K562 (cell line): ENCODE measurements at regions not wholly inside any gene's neighbourhood (a gene's known extent, or its start where the extent isn't known, plus 50 kb on each side); places are given as distances from the start of the nearest gene placed in this dataset.

Source experiments
- ATAC-seq: fragments of 200-7000 bp; cut with Tn5 transposase; 3 replicates; pipeline ENCODE4 v1.9.1; 2020; ENCODE audit warnings: moderate library complexity
- BruUV-seq: library from RNA; stranded (reverse); fragments of 400-500 nt; replicated peaks from 2 replicates; lab custom pipeline; 2021; lab: Mats Ljungman, UMichigan
- CTCF ChIA-PET: fragments of 300-600 bp; formaldehyde crosslinking; extraction: SDS; loops from one replicate; lab custom pipeline; 2021; ENCODE audit warnings: low intra/inter-chr PET ratio; lab: Yijun Ruan, JAX
- POLR2A ChIA-PET: fragments of 300-600, 350-650 bp; sonication (Branson Sonifier 250); formaldehyde crosslinking; extraction: SDS; loops from one replicate; lab custom pipeline; 2021; ENCODE audit warnings: antibody characterized with exemption, inconsistent platforms; lab: Yijun Ruan, JAX
- DNase-seq, 4 experiments: peaks; one replicate each; pipeline versions ENCODE4 v3.0.0 to v3.0.0-alpha.2; 2011 to 2018; ENCODE audit warnings: low spot score in 3 of 4, mixed read lengths in 3 of 4; ENCODE audit errors: extremely low read depth in 1 of 4
- FAIRE-seq: peaks from 2 replicates; lab custom pipeline; 2011; peaks lifted over from hg19 to GRCh38; lab: Jason Lieb, UNC
- H2AFZ ChIP-seq: 2 replicates; pipeline ENCODE4 v1.6.0; 2011; ENCODE audit warnings: low read depth, low read length, control low read depth, inconsistent platforms
- H3K27ac ChIP-seq: fragments of 200-600 bp; 3 replicates; pipeline ENCODE4 v1.8.0; 2011; ENCODE audit warnings: low read depth, mild to moderate bottlenecking, control low read depth, inconsistent platforms, low read length, moderate library complexity, mixed read lengths; ENCODE audit errors: extremely low read depth
- H3K27me3 ChIP-seq, 2 experiments: fragments of 300-600 bp in 1 of 2; 2 replicates in 1 of 2; 3 replicates in 1 of 2; pipeline versions ENCODE4 v1.6.0 to v1.8.0; 2011; ENCODE audit warnings: inconsistent platforms in 2 of 2, low read length in 2 of 2, mild to moderate bottlenecking in 1 of 2, mixed read lengths in 1 of 2, moderate library complexity in 1 of 2; ENCODE audit not compliant: control insufficient read depth in 2 of 2, insufficient read depth in 2 of 2
- H3K36me3 ChIP-seq: fragments of 300-600 bp; 3 replicates; pipeline ENCODE4 v1.8.0; 2011; ENCODE audit warnings: mild to moderate bottlenecking, low read length, inconsistent platforms; ENCODE audit not compliant: control insufficient read depth, insufficient read depth
- H3K4me1 ChIP-seq, 2 experiments: fragments of 200-600 bp in 1 of 2; replicated peaks in 1 of 2; 2 replicates in 1 of 2; 3 replicates in 1 of 2; pipeline versions ENCODE4 v1.5.1 to v1.8.0; 2011; ENCODE audit warnings: inconsistent platforms in 2 of 2, low read length in 2 of 2, mild to moderate bottlenecking in 1 of 2, mixed read lengths in 1 of 2, moderate library complexity in 1 of 2; ENCODE audit not compliant: control insufficient read depth in 2 of 2, insufficient read depth in 2 of 2
- H3K4me2 ChIP-seq: 2 replicates; pipeline ENCODE4 v1.6.1; 2011; ENCODE audit warnings: low read length, control low read depth, inconsistent platforms, mixed read lengths; ENCODE audit not compliant: insufficient read depth
- H3K4me3 ChIP-seq: fragments of 200-600 bp; sonication (generic), shearing (Covaris generic); 2 replicates; pipeline ENCODE4 v1.5.1; 2016; ENCODE audit warnings: control low read depth, inconsistent platforms
- H3K79me2 ChIP-seq: fragments of 200-600 bp; 3 replicates; pipeline ENCODE4 v1.8.0; 2011; ENCODE audit warnings: low read length, inconsistent platforms; ENCODE audit not compliant: control insufficient read depth, insufficient read depth
- H3K9ac ChIP-seq, 2 experiments: 2 replicates each; pipeline versions ENCODE4 v1.6.0 to v1.6.1; 2011; ENCODE audit warnings: low read depth in 2 of 2, low read length in 2 of 2, control low read depth in 1 of 2, inconsistent platforms in 1 of 2, mild to moderate bottlenecking in 1 of 2, mixed read lengths in 1 of 2; ENCODE audit not compliant: insufficient read depth in 1 of 2
- H3K9me1 ChIP-seq: one replicate; pipeline ENCODE4 v1.6.0; 2011; ENCODE audit warnings: inconsistent platforms, mild to moderate bottlenecking, low read length, moderate library complexity; ENCODE audit not compliant: control insufficient read depth, insufficient read depth
- H3K9me3 ChIP-seq: replicated peaks from 2 replicates; pipeline ENCODE4 v1.5.1; 2011; ENCODE audit warnings: low read depth, low read length, inconsistent platforms; ENCODE audit not compliant: control insufficient read depth, insufficient read depth
- H4K20me1 ChIP-seq: replicated peaks from 2 replicates; pipeline ENCODE4 v1.6.1; 2011; ENCODE audit warnings: low read length, inconsistent platforms, mixed read lengths; ENCODE audit not compliant: control insufficient read depth, insufficient read depth
- CBFB ChIP-seq: sonication (generic); formaldehyde crosslinking; IDR thresholded peaks from 2 replicates; pipeline ENCODE4 v1.4.0; 2020; ENCODE audit warnings: mild to moderate bottlenecking, missing genetic modification reagents
- ELF2 ChIP-seq: fragments of 250-450 bp; sonication (Bioruptor Pico); IDR thresholded peaks from 2 replicates; pipeline ENCODE4 v1.5.0; 2021; ENCODE audit warnings: mild to moderate bottlenecking
- FOXK2 ChIP-seq, 2 experiments: fragments of 450-650 bp; IDR thresholded peaks in 1 of 2; conservative IDR thresholded peaks in 1 of 2; 2 replicates each; pipeline ENCODE4 v1.6.1; 2016; ENCODE audit warnings: low read depth in 2 of 2, mild to moderate bottlenecking in 1 of 2
- GATAD2B ChIP-seq: fragments of 450-650 bp; IDR thresholded peaks from 2 replicates; pipeline ENCODE4 v1.6.1; 2017; ENCODE audit warnings: mild to moderate bottlenecking, borderline replicate concordance
- GTF2E2 ChIP-seq: fragments of 200-800 bp; sonication (Bioruptor generic); IDR thresholded peaks from 2 replicates; pipeline ENCODE4 v1.6.1; 2016; ENCODE audit warnings: missing genetic modification characterization, missing compliant biosample characterization
- HMG20B ChIP-seq: fragments of 250-450 bp; sonication (Bioruptor Pico); IDR thresholded peaks from 2 replicates; pipeline ENCODE4 v1.5.0; 2021; ENCODE audit warnings: mild to moderate bottlenecking
- HSF4 ChIP-seq: fragments of 250-450 bp; sonication (Bioruptor Pico); IDR thresholded peaks from 2 replicates; pipeline ENCODE4 v2.1.2; 2022; ENCODE audit warnings: mild to moderate bottlenecking, moderate library complexity, borderline replicate concordance
- MCM2 ChIP-seq: fragments of 450-650 bp; IDR thresholded peaks from 2 replicates; pipeline ENCODE4 v1.6.1; 2017; ENCODE audit warnings: low read depth, mild to moderate bottlenecking
- MXD1 ChIP-seq: fragments of 250-450 bp; sonication (Bioruptor Pico); IDR thresholded peaks from 2 replicates; pipeline ENCODE4 v1.8.0; 2021; ENCODE audit warnings: borderline replicate concordance, mild to moderate bottlenecking, moderate library complexity; ENCODE audit not compliant: poor library complexity, severe bottlenecking
- NEUROD1 ChIP-seq: fragments of 150-350 bp; IDR thresholded peaks from 2 replicates; pipeline ENCODE4 v1.6.1; 2014; ENCODE audit warnings: borderline replicate concordance, low read length, low read depth; ENCODE audit not compliant: partially characterized antibody
- NR3C1 ChIP-seq: sonication (generic); formaldehyde crosslinking; IDR thresholded peaks from 2 replicates; pipeline ENCODE4 v1.8.1; 2022; ENCODE audit warnings: missing genetic modification reagents
- PML ChIP-seq: IDR thresholded peaks from 2 replicates; pipeline ENCODE4 v1.6.1; 2012; ENCODE audit warnings: low read length, inconsistent platforms
- SIRT6 ChIP-seq: IDR thresholded peaks from one replicate; pipeline ENCODE4 v1.6.1; 2012; ENCODE audit warnings: low read depth, mild to moderate bottlenecking, control low read depth, inconsistent platforms, low read length, moderate library complexity
- SNAPC5 ChIP-seq: fragments of 250-450 bp; sonication (Bioruptor Pico); IDR thresholded peaks from 2 replicates; pipeline ENCODE4 v1.8.0; 2021; ENCODE audit warnings: moderate library complexity, mild to moderate bottlenecking, inconsistent platforms
- SNRNP70 ChIP-seq: fragments of 200-400 bp; formaldehyde crosslinking; optimal IDR thresholded peaks from 2 replicates; pipeline ENCODE3; 2017; ENCODE audit warnings: low read depth, low read length
- TEAD2 ChIP-seq: fragments of 450-650 bp; IDR thresholded peaks from 2 replicates; pipeline ENCODE4 v1.6.1; 2016; ENCODE audit warnings: missing genetic modification characterization, control low read depth, missing compliant biosample characterization
- ZNF134 ChIP-seq: fragments of 250-450 bp; sonication (Bioruptor Pico); conservative IDR thresholded peaks from 2 replicates; pipeline ENCODE4 v1.4.0; 2020
- ZNF408 ChIP-seq: fragments of 250-450 bp; sonication (Bioruptor Pico); IDR thresholded peaks from 2 replicates; pipeline ENCODE4 v1.4.0; 2020; ENCODE audit warnings: low read depth, mild to moderate bottlenecking, moderate library complexity
- WGBS: fragments of 100-300 bp; shearing (Covaris generic); methylation state at CpG from one replicate; pipeline ENCODE4 v1.1.6; 2016; ENCODE audit warnings: low coverage, mixed read lengths; ENCODE audit not compliant: insufficient coverage; ENCODE audit errors: missing lambda C conversion rate; 5-methylcytosine and 5-hydroxymethylcytosine counted together
- in situ Hi-C: fragments of 300-500 bp; cut with MboI; formaldehyde crosslinking; loops from 4 replicates; pipeline ENCODE4 v1.15.0; 2018; ENCODE audit warnings: inconsistent platforms, mixed read lengths
- intact Hi-C: fragments of 100-400 bp; cut with micrococcal nuclease; formaldehyde crosslinking; loops from 2 replicates; pipeline ENCODE4 v1.14.2; 2022

DNA sequence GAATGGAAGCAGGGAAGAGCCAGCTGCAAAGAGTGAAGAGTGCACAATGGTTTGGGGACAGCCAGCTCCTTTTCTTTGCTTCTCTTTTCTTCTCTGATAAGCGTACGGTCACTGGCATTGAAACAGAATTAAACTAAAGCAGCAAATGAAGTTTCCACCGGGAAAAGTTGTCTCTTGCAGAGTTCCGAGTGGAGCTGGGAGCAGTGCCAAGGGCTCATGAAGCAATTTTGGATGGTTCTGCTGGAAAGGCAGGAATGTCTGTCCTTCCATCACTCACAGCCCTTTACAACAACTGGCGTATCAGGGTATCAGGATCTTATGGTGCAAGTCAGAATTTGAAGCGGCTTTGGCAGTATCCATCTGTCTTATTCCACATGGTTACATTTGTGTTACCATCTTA lies 1042.9 kb downstream of the NTRK3 start:
- ATAC-seq = no peak
- Histone ChIP-seq H3K27me3 (no peaks in the 10 kb centered on the region), H3K36me3 (no peaks in the 10 kb centered on the region), H2AFZ (no peak overlapping the region), H3K4me2 (no peak overlapping the region), H3K9me1 (no peaks in the 10 kb centered on the region), H3K9me3 (no peaks in the 10 kb centered on the region; the same call in 1 of the 2 replicates), H4K20me1 (no peaks in the 10 kb centered on the region), H3K9ac (no peak overlapping the region), H3K27ac (no peak overlapping the region), H3K4me3 (no peak overlapping the region), H3K79me2 (no peaks in the 10 kb centered on the region), H3K4me1 (no peaks in the 10 kb centered on the region)
- intact Hi-C loops = no loop called here
- DNase-seq = no peak
- TF ChIP-seq GTF2E2 (tag) (no peak), ZNF134 (CRISPR knock-in tag) (no peak), NEUROD1 (no peak), MXD1 (CRISPR knock-in tag) (no peak), MCM2 (no peak), HSF4 (no peak), SNRNP70 (no peak), ZNF408 (CRISPR knock-in tag) (no peak), TEAD2 (tag) (no peak), FOXK2 (conservative IDR thresholded peaks at IDR 0.05 in 1 of 2, IDR thresholded peaks at IDR 0.05 in 1 of 2; ENCODE audit: low read depth in 2 of 2) (no peak), CBFB (no peak), SIRT6 (no peak), HMG20B (no peak), PML (no peak), GATAD2B (no peak), NR3C1 (CRISPR knock-in tag) (no peak), ELF2 (no peak), SNAPC5 (no peak)
- no peak for FAIRE-seq
- ChIA-PET CTCF (no interaction called here), POLR2A (no interaction called here)
- 3% methylated on average over 6 of the region's 6 CpGs for WGBS
- no TSS peak for BruUV-seq
- in situ Hi-C loops = no loop called here
